ENCODE measurements at regions not wholly inside any gene's neighbourhood (a gene's known extent, or its start where the extent isn't known, plus 50 kb on each side); places are given as distances from the start of the nearest gene placed in this dataset.

- Histone ChIP-seq H3K27me3 (ENCODE audit: low read length) (no peaks in the 10 kb centered on the region), H3K9ac (ENCODE audit: low read length) (no peak overlapping the region), H4K20me1 (ENCODE audit: low read length) (no peaks in the 10 kb centered on the region), H3K4me2 (ENCODE audit: low read length) (no peak overlapping the region), H3K9me3 (ENCODE audit: low read length) (no peaks in the 10 kb centered on the region), H3K27ac (ENCODE audit: low read length) (no peak overlapping the region), H3K36me3 (ENCODE audit: low read depth, low read length) (no peaks in the 10 kb centered on the region), H2AFZ (ENCODE audit: low read length) (no peak overlapping the region), H3K9me2 (replicated peaks; ENCODE audit: low read length) (no peaks in the 10 kb centered on the region; the same call in 1 of the 2 replicates), H3K4me1 (ENCODE audit: insufficient read depth, low read length) (no peaks in the 10 kb centered on the region), H3K79me2 (ENCODE audit: low read length) (no peaks in the 10 kb centered on the region), H3F3A (ENCODE audit: low read length, unreplicated experiment) (no peaks in the 10 kb centered on the region), H3K4me3 (ENCODE audit: low read length) (no peak overlapping the region)
- BruUV-seq (replicated peaks): no TSS peak
- TF ChIP-seq CTCF (conservative IDR thresholded peaks at IDR 0.05; ENCODE audit: low read depth, low read length) (no peak), EZH2 (IDR thresholded peaks at IDR 0.05; ENCODE audit: low read length, unreplicated experiment) (no peak), EZH2phosphoT487 (IDR thresholded peaks at IDR 0.05; ENCODE audit: borderline replicate concordance, low read length) (no peak)
- no peak for ATAC-seq
- no peak for DNase-seq
- ChIA-PET CTCF (no interaction called here), POLR2A (ENCODE audit: unreplicated experiment) (no interaction called here)
- intact Hi-C loops (cut with micrococcal nuclease): no loop called here
Observed at GRCh38 chr5:72688916-72689315, 127.5 kb upstream of the TNPO1 start.

- DNase-seq (no peak), ATAC-seq (no peak)
- H3K9me3 ChIP-seq (ENCODE audit: low read length): no peaks in the 10 kb centered on the region
- no peaks in the 10 kb centered on the region for H3K36me3 ChIP-seq (ENCODE audit: low read depth, low read length)
- no peaks in the 10 kb centered on the region for H4K20me1 ChIP-seq (ENCODE audit: low read length)
- intact Hi-C loops (cut with micrococcal nuclease): no loop called here
- POLR2A ChIA-PET (ENCODE audit: unreplicated experiment): no interaction called here
- no peaks in the 10 kb centered on the region for H3F3A ChIP-seq (ENCODE audit: low read length, unreplicated experiment)
- BruUV-seq (replicated peaks): no TSS peak
- no peak overlapping the region for H2AFZ ChIP-seq (ENCODE audit: low read length)
- H3K79me2 ChIP-seq (ENCODE audit: low read length): no peaks in the 10 kb centered on the region
- H3K27ac ChIP-seq (ENCODE audit: low read length): no peak overlapping the region
- H3K9me2 ChIP-seq (replicated peaks; ENCODE audit: low read length): no peaks in the 10 kb centered on the region; the same call in 1 of the 2 replicates
- H3K9ac ChIP-seq (ENCODE audit: low read length): no peak overlapping the region
- no peaks in the 10 kb centered on the region for H3K4me1 ChIP-seq (ENCODE audit: insufficient read depth, low read length)
- no peak overlapping the region for H3K4me2 ChIP-seq (ENCODE audit: low read length)
- H3K27me3 ChIP-seq (ENCODE audit: low read length): no peaks in the 10 kb centered on the region
- CTCF ChIA-PET: no interaction called here
- TF ChIP-seq CTCF (conservative IDR thresholded peaks at IDR 0.05; ENCODE audit: low read depth, low read length) (no peak), EZH2 (IDR thresholded peaks at IDR 0.05; ENCODE audit: low read length, unreplicated experiment) (no peak), EZH2phosphoT487 (IDR thresholded peaks at IDR 0.05; ENCODE audit: borderline replicate concordance, low read length) (no peak)
- H3K4me3 ChIP-seq (ENCODE audit: low read length): no peak overlapping the region
Observed at GRCh38 chr5:72687288-72687687, 129.2 kb upstream of the TNPO1 start.

GRCh38 chr5:72682561-72682960, 133.9 kb upstream of the TNPO1 start:
- Histone ChIP-seq H3K27ac (ENCODE audit: low read length) (no peak overlapping the region), H4K20me1 (ENCODE audit: low read length) (no peaks in the 10 kb centered on the region), H3K9me3 (ENCODE audit: low read length) (no peaks in the 10 kb centered on the region), H3K4me1 (ENCODE audit: insufficient read depth, low read length) (no peaks in the 10 kb centered on the region), H3K36me3 (ENCODE audit: low read depth, low read length) (no peaks in the 10 kb centered on the region), H3F3A (ENCODE audit: low read length, unreplicated experiment) (no peaks in the 10 kb centered on the region), H3K4me3 (ENCODE audit: low read length) (no peak overlapping the region), H2AFZ (ENCODE audit: low read length) (no peak overlapping the region), H3K4me2 (ENCODE audit: low read length) (no peak overlapping the region), H3K79me2 (ENCODE audit: low read length) (no peaks in the 10 kb centered on the region), H3K9me2 (replicated peaks; ENCODE audit: low read length) (no peaks in the 10 kb centered on the region; the same call in 1 of the 2 replicates), H3K9ac (ENCODE audit: low read length) (no peak overlapping the region), H3K27me3 (ENCODE audit: low read length) (no peaks in the 10 kb centered on the region)
- ChIA-PET POLR2A (ENCODE audit: unreplicated experiment) (no interaction called here), CTCF (no interaction called here)
- intact Hi-C loops (cut with micrococcal nuclease): no loop called here
- no peak for DNase-seq
- no peak for TF ChIP-seq CTCF (conservative IDR thresholded peaks at IDR 0.05; ENCODE audit: low read depth, low read length)
- TF ChIP-seq EZH2 (IDR thresholded peaks at IDR 0.05; ENCODE audit: low read length, unreplicated experiment): no peak
- no peak for TF ChIP-seq EZH2phosphoT487 (IDR thresholded peaks at IDR 0.05; ENCODE audit: borderline replicate concordance, low read length)
- ATAC-seq: no peak
- BruUV-seq (replicated peaks): no TSS peak

Data from PC-3 (cell line).